HuH-7 (cell line): ENCODE measurements at regions not wholly inside any gene's neighbourhood (a gene's known extent, or its start where the extent isn't known, plus 50 kb on each side); places are given as distances from the start of the nearest gene placed in this dataset.

Experiments used
- DNase-seq: peaks from one replicate; pipeline ENCODE4 v3.0.0; 2011; ENCODE audit warnings: low spot score

GRCh38 chr5:173806270-173807035, 81.7 kb upstream of the CPEB4 start:
- no peak for DNase-seq

GRCh38 chr5:173807181-173807655, 80.9 kb upstream of the CPEB4 start:
- DNase-seq: no peak

DNA sequence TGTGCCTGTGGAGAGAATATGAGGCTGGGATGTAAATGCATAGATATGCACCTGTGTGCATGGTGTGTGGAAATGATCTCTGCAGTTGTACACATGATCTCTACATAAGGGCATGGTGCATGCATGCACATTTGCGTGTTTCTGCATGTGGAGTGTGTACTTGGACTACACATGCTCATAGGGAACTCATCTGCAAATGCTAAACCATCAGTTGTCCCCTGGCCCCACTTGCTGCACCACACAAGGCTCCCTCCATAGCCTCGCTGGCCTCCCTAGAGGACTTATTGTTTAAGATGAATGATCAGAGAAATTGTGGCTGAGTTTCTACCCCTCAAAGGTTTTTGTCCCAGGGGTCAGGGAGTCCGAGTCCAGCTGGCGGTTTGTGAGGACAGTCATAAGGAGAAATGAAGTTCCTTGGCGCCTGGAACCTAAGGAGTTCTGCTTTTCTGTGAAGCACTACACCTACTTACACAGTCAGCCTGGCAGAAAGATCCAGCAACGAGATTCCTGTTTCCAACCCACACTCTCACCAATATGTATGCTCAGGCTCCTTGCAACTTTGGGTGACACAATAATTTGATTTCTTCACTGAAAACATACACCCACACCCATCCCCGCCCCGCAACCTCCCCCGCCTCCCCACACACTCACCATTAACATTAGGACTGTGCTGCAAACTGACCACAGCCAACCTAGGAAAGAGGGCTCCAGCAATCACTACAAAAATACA, 79.9 kb upstream of the CPEB4 start:
- no peak for DNase-seq

- DNase-seq: no peak
Observed at GRCh38 chr5:173809014-173809413, 79.1 kb upstream of the CPEB4 start.

- no peak for DNase-seq
Observed at GRCh38 chr5:173812811-173813550, 75.2 kb upstream of the CPEB4 start.

GRCh38 chr5:173814053-173814452, 74.1 kb upstream of the CPEB4 start:
- DNase-seq: no peak

GRCh38 chr5:173815571-173815970, 72.6 kb upstream of the CPEB4 start:
- DNase-seq: no peak

GRCh38 chr5:173816728-173817127, 71.4 kb upstream of the CPEB4 start:
- no peak for DNase-seq

GRCh38 chr5:173817561-173817960, 70.6 kb upstream of the CPEB4 start:
- no peak for DNase-seq

DNA sequence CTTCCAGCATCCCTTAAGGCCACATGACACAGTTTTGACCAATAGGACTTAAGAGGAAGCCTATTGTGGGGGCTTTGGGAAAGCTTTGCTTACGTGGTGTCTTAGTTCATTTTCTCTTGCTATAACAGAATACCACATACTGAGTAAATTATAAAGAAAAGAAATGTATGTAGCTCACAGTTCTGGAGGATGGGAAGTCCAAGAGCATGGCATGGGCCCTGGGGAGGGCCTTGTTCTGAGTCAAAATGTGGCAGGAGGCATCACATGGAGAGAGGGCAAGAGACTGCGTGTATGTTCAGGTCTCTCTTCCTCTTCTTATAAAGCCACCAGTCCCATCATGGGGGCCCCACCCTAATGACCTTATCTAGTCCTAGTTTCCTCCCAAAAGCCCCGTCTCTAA, 68.6 kb upstream of the CPEB4 start:
- DNase-seq: no peak

DNA sequence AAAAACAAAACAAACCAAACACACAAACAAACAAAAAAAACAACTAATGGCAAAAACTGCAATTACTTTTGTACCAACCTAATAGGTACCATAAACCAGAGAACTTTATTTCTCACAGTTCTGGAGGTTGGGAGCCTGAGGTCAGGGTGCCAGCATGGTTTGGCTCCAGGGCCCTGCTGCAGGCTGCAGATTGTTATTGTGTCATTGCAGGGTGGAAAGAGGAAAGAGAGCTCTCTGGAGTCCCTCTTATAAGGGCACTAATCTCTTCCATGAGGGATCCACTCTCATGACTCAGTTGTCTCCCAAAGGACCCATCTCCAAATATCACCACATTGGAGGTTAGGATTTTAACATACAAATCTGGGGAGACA, 64.9 kb upstream of the CPEB4 start:
- DNase-seq: no peak

- peak; percentile 72 for DNase-seq
Observed at GRCh38 chr5:173823721-173824567, 64.2 kb upstream of the CPEB4 start.

DNA sequence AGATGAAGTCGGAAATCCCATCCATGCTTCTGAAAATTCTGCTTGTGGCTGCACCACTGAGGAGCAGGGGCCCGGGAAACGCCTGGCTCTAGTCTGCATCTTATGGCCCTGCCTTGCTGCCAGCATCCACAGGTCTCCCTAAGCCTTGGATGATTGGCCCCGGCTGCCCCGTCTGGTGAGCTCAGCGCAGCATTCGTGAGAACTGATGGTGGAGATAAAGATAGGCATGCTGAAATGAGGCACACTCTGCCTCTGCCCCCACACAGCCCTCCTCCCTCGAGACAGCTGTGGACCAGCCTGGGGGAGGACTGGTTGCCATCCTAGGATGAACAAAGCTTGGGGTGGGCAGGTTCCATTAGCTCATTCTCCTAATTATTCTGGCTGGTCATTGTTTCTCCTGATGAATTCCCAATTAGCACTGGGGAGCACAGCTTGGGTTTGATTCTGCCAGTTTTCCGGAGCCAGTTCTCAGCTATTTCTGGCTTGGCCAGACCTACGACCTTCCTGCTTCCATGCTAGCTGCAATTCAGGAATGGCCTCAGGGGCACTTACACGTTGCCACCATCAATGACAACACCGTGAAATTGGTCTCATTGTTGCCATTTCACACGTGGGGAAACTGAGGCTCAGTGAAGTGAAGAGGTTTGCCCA, 62.8 kb upstream of the CPEB4 start:
- DNase-seq: no peak

DNA sequence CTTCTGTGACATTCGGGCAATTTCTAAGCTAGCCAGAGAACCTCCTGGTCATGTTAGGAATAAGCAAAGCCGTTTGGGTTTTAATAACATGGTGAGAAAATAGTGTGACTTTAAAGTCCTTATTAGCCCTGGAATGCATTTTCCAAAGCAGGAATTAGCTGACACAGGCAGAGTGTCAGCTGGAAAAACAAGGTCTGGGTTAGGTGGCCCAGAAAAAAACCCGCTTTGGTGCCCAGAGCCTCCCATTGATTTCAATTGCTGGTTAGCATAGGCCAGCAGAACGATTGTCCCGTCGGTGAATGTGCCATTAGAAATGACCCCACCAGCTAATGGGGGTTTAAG, 62.1 kb upstream of the CPEB4 start:
- DNase-seq: no peak

DNA sequence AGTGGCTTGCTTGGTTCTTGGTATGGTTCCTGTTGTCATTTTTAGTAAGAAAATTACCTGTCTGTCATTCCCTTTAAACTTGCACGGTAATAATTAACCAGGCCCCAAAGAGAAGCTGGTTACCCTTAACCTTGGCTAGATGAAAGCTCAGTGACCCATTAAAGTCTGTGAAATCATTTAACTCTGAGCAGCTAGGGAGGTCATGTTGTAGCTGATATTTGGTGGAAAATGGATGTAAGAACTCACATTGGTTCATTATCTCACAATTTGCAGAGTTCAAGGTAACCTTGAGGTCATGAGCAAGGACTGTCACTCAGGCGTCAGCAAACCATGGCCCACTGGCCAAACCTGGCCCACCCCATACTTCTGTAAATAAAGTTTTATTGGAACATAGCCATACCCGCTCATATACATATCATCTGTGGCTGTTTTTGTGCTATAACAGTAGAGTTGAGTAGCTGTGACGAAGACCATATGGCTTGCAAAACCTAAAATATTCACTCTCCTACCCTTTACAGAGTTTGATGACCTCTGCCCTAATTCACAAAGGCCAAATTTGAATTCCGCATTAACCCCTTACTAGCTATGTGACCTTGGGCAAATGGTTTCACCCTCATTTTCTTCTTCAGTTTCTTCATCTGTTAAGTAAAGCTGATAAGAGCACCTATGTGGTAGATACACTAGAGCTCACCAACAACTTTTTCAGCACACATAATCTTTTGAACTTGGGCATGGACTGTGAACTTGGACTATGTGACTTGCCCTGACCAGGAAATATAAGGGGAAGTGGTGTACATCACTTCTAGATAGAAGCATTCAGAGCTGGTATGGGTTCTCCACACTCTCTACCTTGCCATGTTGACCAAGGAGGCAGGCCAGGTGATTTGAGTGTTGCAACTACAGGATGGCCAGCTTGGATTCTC, 61.5 kb upstream of the CPEB4 start:
- no peak for DNase-seq

DNA sequence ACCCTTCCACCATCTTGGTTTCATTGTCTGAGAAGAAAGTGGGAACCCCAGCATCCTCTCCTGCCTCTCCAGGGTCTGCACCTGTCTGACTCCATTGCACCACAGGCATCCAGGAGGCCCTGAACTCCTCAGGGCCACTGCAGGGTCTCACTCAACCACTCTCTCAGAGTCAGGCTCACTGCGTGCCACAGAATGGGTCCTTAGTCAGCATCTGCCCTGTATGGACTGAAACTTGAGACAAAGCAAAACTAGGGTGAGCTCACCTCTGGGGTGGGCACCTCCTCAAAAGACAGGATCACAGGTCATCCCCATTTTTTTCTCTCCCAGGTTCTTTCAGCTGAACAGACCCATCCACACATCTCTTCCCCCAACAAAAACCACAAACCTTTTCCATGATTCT, 59.2 kb upstream of the CPEB4 start:
- no peak for DNase-seq

GRCh38 chr5:173829826-173830225, 58.3 kb upstream of the CPEB4 start:
- no peak for DNase-seq

DNA sequence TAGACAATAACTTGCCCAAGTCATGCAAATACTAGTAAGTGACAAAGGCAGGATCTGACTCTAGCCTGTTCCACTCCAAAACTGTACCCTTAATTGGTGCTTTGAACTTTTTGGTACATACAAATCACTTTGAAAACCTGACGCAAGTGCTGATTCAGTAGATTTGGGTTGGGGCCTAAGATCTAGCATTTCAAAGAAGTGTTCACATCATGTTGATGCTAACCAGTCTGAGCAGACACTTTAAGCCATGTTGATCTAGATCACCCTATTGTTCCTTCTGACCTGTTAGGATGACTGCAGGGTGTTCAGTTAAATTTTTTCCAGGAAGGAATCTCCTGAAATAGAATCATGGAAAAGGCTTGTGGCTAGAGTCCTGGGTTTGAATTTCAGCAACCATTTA, 57.7 kb upstream of the CPEB4 start:
- no peak for DNase-seq

- DNase-seq: no peak
Observed at GRCh38 chr5:173831196-173831914, 56.8 kb upstream of the CPEB4 start.

- no peak for DNase-seq
Observed at GRCh38 chr5:173832386-173832785, 55.8 kb upstream of the CPEB4 start.
